Neuronal stem cell (in vitro differentiated cells): ENCODE measurements at regions not wholly inside any gene's neighbourhood (a gene's known extent, or its start where the extent isn't known, plus 50 kb on each side); places are given as distances from the start of the nearest gene placed in this dataset.

Experiments used
- DNase-seq: peaks from one replicate; pipeline ENCODE4 v3.0.0-alpha.2; 2013; ENCODE audit warnings: low spot score
- H2AFZ ChIP-seq: one replicate; pipeline ENCODE4 v1.6.1; 2013; ENCODE audit warnings: mild to moderate bottlenecking, low read length, inconsistent platforms
- H2AK5ac ChIP-seq: 2 replicates; pipeline ENCODE4 v1.6.1; 2013; ENCODE audit warnings: low read depth, mild to moderate bottlenecking, inconsistent platforms, low read length, moderate library complexity, mixed read lengths
- H2BK120ac ChIP-seq: 2 replicates; pipeline ENCODE4 v1.6.1; 2013; ENCODE audit warnings: low read depth, mild to moderate bottlenecking, inconsistent platforms, low read length, moderate library complexity, mixed read lengths
- H2BK12ac ChIP-seq: one replicate; pipeline ENCODE4 v1.6.1; 2013; ENCODE audit warnings: low read length, inconsistent platforms
- H2BK15ac ChIP-seq: 2 replicates; pipeline ENCODE4 v1.6.1; 2013; ENCODE audit warnings: mild to moderate bottlenecking, low read length, inconsistent platforms, mixed read lengths
- H2BK5ac ChIP-seq: one replicate; pipeline ENCODE4 v1.6.1; 2013; ENCODE audit warnings: inconsistent platforms, mild to moderate bottlenecking, low read length, moderate library complexity
- H3K14ac ChIP-seq: one replicate; pipeline ENCODE4 v1.6.1; 2013; ENCODE audit warnings: low read length, inconsistent platforms
- H3K18ac ChIP-seq: 2 replicates; pipeline ENCODE4 v1.6.1; 2013; ENCODE audit warnings: low read length, inconsistent platforms
- H3K23ac ChIP-seq: 2 replicates; pipeline ENCODE4 v1.6.1; 2013; ENCODE audit warnings: low read depth, mild to moderate bottlenecking, mixed read lengths, low read length, inconsistent platforms; ENCODE audit not compliant: poor library complexity
- H3K27ac ChIP-seq: replicated peaks from 3 replicates; pipeline ENCODE4 v1.5.1; 2013; ENCODE audit warnings: low read length, inconsistent platforms
- H3K27me3 ChIP-seq, 3 experiments: 2 replicates each; pipeline ENCODE4 v1.6.1; 2013; ENCODE audit warnings: low read length in 3 of 3, mild to moderate bottlenecking in 2 of 3, inconsistent platforms in 1 of 3, low read depth in 1 of 3, mixed read lengths in 1 of 3, moderate library complexity in 1 of 3; ENCODE audit not compliant: control insufficient read depth in 3 of 3, insufficient read depth in 3 of 3
- H3K36me3 ChIP-seq, 2 donors: replicated peaks in 1 of 2; 2 replicates each; pipeline ENCODE4 v1.6.1; 2013; ENCODE audit warnings: low read length in 2 of 2; ENCODE audit not compliant: control insufficient read depth in 2 of 2, insufficient read depth in 2 of 2
- H3K4ac ChIP-seq: 2 replicates; pipeline ENCODE4 v1.6.1; 2013; ENCODE audit warnings: inconsistent platforms, mild to moderate bottlenecking, low read length, moderate library complexity
- H3K4me1 ChIP-seq, 2 donors: 1 replicate in 1 of 2; 2 replicates in 1 of 2; pipeline ENCODE4 v1.6.1; 2013; ENCODE audit warnings: low read length in 2 of 2, low read depth in 1 of 2; ENCODE audit not compliant: control insufficient read depth in 2 of 2, insufficient read depth in 1 of 2
- H3K4me2 ChIP-seq: one replicate; pipeline ENCODE4 v1.6.1; 2013; ENCODE audit warnings: mild to moderate bottlenecking, low read length, inconsistent platforms; ENCODE audit not compliant: insufficient read depth, poor library complexity, severe bottlenecking
- H3K4me3 ChIP-seq, 2 donors: 2 replicates each; pipeline ENCODE4 v1.5.1; 2013; ENCODE audit warnings: low read length in 2 of 2, mild to moderate bottlenecking in 2 of 2, inconsistent platforms in 1 of 2, moderate library complexity in 1 of 2
- H3K79me1 ChIP-seq: one replicate; pipeline ENCODE4 v1.6.1; 2013; ENCODE audit warnings: low read depth, mild to moderate bottlenecking, inconsistent platforms, low read length, moderate library complexity
- H3K9ac ChIP-seq: one replicate; pipeline ENCODE4 v1.6.1; 2013; ENCODE audit warnings: mild to moderate bottlenecking, low read depth, low read length, inconsistent platforms; ENCODE audit not compliant: poor library complexity
- H3K9me3 ChIP-seq, 2 donors: replicated peaks in 1 of 2; 2 replicates each; pipeline versions ENCODE3 to v1.6.1; 2013; ENCODE audit warnings: low read length in 2 of 2, mild to moderate bottlenecking in 2 of 2, inconsistent platforms in 1 of 2, low read depth in 1 of 2, mixed read lengths in 1 of 2, moderate library complexity in 1 of 2; ENCODE audit not compliant: control insufficient read depth in 2 of 2, insufficient read depth in 1 of 2
- H4K8ac ChIP-seq: one replicate; pipeline ENCODE4 v1.6.1; 2013; ENCODE audit warnings: low read depth, mild to moderate bottlenecking, inconsistent platforms, low read length, moderate library complexity
- H4K91ac ChIP-seq: one replicate; pipeline ENCODE4 v1.6.1; 2013; ENCODE audit warnings: low read length, low read depth, mild to moderate bottlenecking, inconsistent platforms; ENCODE audit not compliant: poor library complexity
- WGBS, 2 donors: extraction: QIAGEN DNeasy Blood & Tissue Kit; methylation state at CpG; one replicate each; pipeline ENCODE4 v1.1.7; 2013; ENCODE audit warnings: missing lambda C conversion rate in 2 of 2, mixed read lengths in 1 of 2; ENCODE audit not compliant: insufficient read length in 2 of 2, insufficient replicate concordance in 1 of 2; ENCODE audit errors: extremely low coverage in 2 of 2; 5-methylcytosine and 5-hydroxymethylcytosine counted together

DNA sequence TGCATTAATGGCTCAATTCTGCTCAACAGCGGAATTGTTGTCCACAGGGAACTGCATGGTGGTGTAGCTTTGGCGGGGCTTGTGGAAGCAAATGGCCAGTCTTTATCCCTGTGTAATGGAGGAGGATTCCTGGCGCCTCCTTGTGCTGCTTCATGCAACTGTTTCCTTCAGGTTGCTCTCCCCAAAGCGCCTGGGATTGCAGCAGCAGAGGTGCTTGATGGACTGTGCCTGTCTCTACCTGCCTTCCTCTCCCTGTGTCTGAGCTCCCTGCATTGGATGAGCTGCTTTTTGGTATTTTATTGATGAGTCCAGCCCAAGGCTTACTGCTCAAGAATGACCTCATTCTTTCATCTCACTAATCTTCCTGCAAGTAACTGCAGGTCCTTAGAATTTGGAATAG lies 72.9 kb upstream of the NDN start:
- peaks cover 0 to 11% of the 10 kb centered on the region in 2 donors for H3K4me1 ChIP-seq
- H3K4me2 ChIP-seq, result no peak overlapping the region
- no peaks in the 10 kb centered on the region for H3K27me3 ChIP-seq
- H2AK5ac ChIP-seq, result no peak overlapping the region
- H3K14ac ChIP-seq, result no peak overlapping the region
- peak overlapping the region; percentile 95 for H3K27ac ChIP-seq
- no peak overlapping the region for H2BK15ac ChIP-seq
- no peak overlapping the region for H2BK5ac ChIP-seq
- no peak overlapping the region for H3K23ac ChIP-seq
- no peak overlapping the region for H3K4ac ChIP-seq
- no CpG with 5 or more reads among the region's 4 CpGs for WGBS, 2 donors
- H3K18ac ChIP-seq, result no peak overlapping the region
- no peaks in the 10 kb centered on the region for H3K79me1 ChIP-seq
- no peak overlapping the region for H2BK120ac ChIP-seq
- no peak overlapping the region for H4K8ac ChIP-seq
- no peak for DNase-seq
- H2BK12ac ChIP-seq, result no peak overlapping the region
- no peak overlapping the region for H4K91ac ChIP-seq
- H3K9me3 ChIP-seq, result peaks cover 22% of the 10 kb centered on the region in 2 donors
- peak overlapping the region; percentile 15 for H2AFZ ChIP-seq
- H3K4me3 ChIP-seq, result no peak overlapping the region
- no peak overlapping the region for H3K9ac ChIP-seq
- H3K36me3 ChIP-seq, result no peaks in the 10 kb centered on the region

DNA sequence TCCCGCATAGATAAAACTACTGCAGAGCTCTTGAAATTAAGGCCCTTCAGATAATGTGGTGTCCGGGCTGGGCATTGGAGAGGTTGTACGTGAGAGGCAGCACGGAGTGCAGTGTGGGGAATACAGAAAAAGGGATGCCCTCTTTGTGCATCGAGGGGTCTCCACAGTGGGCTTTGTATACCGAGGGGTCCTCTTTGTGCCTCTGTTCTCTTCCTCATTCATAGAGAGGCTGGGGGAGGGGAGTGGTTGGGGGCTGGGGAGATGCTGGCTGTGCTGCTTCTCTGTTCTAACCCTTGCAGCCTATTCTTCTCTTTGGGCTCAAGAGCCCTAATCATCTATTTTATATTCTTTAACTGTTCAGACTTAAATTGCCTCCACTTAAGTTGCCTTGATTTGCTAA lies 74.3 kb upstream of the NDN start:
- no peak overlapping the region for H3K14ac ChIP-seq
- H3K18ac ChIP-seq, result no peak overlapping the region
- no peak overlapping the region for H2BK120ac ChIP-seq
- no peak overlapping the region for H2BK12ac ChIP-seq
- H3K4me1 ChIP-seq, result peaks cover 0 to 11% of the 10 kb centered on the region in 2 donors
- no peak overlapping the region for H3K23ac ChIP-seq
- no peak overlapping the region for H3K9ac ChIP-seq
- H3K4ac ChIP-seq, result no peak overlapping the region
- H4K8ac ChIP-seq, result no peak overlapping the region
- no CpG with 5 or more reads among the region's 6 CpGs for WGBS, 2 donors
- no peaks in the 10 kb centered on the region for H3K36me3 ChIP-seq
- peaks cover 16 to 20% of the 10 kb centered on the region in 2 donors for H3K9me3 ChIP-seq
- no peak overlapping the region for H2AK5ac ChIP-seq
- H2BK5ac ChIP-seq, result no peak overlapping the region
- DNase-seq, result no peak
- peak overlapping the region; percentile 60 for H2AFZ ChIP-seq
- peak overlapping the region; percentile 95 for H3K27ac ChIP-seq
- H3K79me1 ChIP-seq, result no peaks in the 10 kb centered on the region
- H4K91ac ChIP-seq, result no peak overlapping the region
- H3K27me3 ChIP-seq, result no peaks in the 10 kb centered on the region
- peak overlapping the region; percentile 40 for H3K4me2 ChIP-seq
- peak overlapping the region in 1 of 2 donors; percentile 63 for H3K4me3 ChIP-seq
- no peak overlapping the region for H2BK15ac ChIP-seq

GRCh38 chr15:23762026-23762425 lies 74.9 kb upstream of the NDN start:
- Histone ChIP-seq H3K27me3 (no peaks in the 10 kb centered on the region), H3K4me3 (peak overlapping the region; percentile 31 to 63), H3K18ac (no peak overlapping the region), H2AK5ac (no peak overlapping the region), H4K8ac (no peak overlapping the region), H2BK120ac (no peak overlapping the region), H3K4me1 (peaks cover 0 to 11% of the 10 kb centered on the region in 2 donors), H3K27ac (peak overlapping the region; percentile 95), H2BK15ac (no peak overlapping the region), H3K9me3 (peaks cover 18 to 21% of the 10 kb centered on the region in 2 donors), H3K79me1 (no peaks in the 10 kb centered on the region), H2BK5ac (no peak overlapping the region), H3K23ac (no peak overlapping the region), H3K9ac (no peak overlapping the region), H2AFZ (peak overlapping the region; percentile 60), H3K4me2 (peak overlapping the region; percentile 40), H3K4ac (no peak overlapping the region), H4K91ac (no peak overlapping the region), H3K36me3 (no peaks in the 10 kb centered on the region), H2BK12ac (no peak overlapping the region), H3K14ac (no peak overlapping the region)
- no CpG with 5 or more reads among the region's 8 CpGs for WGBS, 2 donors
- peak; percentile 37 for DNase-seq

DNA sequence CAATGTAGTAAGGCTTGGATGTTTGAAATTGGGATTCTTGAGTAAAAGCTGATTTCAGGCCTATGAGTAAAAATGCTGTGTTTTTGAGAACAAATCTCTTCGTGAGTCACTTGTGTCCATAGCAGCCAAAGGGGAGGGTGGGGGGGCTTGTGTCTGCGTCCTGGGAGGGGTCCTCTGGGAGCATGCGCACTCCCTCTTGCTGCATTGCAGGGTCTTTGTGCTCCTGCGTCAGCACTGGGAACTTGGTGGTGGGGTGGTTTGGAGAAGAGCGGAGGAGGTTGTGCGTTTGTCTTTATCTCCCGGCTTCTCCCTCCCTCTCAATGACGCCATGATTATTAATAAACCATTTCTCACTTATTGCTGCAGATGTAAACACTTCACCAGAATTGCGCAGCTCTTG lies 75.9 kb upstream of the NDN start:
- no peak overlapping the region for H2AK5ac ChIP-seq
- H3K4me2 ChIP-seq, result no peak overlapping the region
- no peaks in the 10 kb centered on the region for H3K27me3 ChIP-seq
- no peak overlapping the region for H3K9ac ChIP-seq
- H4K91ac ChIP-seq, result no peak overlapping the region
- H2BK5ac ChIP-seq, result no peak overlapping the region
- H3K4me3 ChIP-seq, result peak overlapping the region in 1 of 2 donors; percentile 63
- peaks cover 0 to 11% of the 10 kb centered on the region in 2 donors for H3K4me1 ChIP-seq
- peak overlapping the region; percentile 95 for H3K27ac ChIP-seq
- H2BK12ac ChIP-seq, result no peak overlapping the region
- H3K79me1 ChIP-seq, result no peaks in the 10 kb centered on the region
- no peak overlapping the region for H4K8ac ChIP-seq
- no CpG with 5 or more reads among the region's 9 CpGs for WGBS, 2 donors
- no peak overlapping the region for H2BK15ac ChIP-seq
- H3K23ac ChIP-seq, result no peak overlapping the region
- H3K36me3 ChIP-seq, result no peaks in the 10 kb centered on the region
- peaks cover 12 to 31% of the 10 kb centered on the region in 2 donors for H3K9me3 ChIP-seq
- H2BK120ac ChIP-seq, result no peak overlapping the region
- H2AFZ ChIP-seq, result no peak overlapping the region
- no peak overlapping the region for H3K18ac ChIP-seq
- no peak overlapping the region for H3K14ac ChIP-seq
- H3K4ac ChIP-seq, result no peak overlapping the region
- no peak for DNase-seq
